GM10266 (cell line): ENCODE measurements at regions not wholly inside any gene's neighbourhood (a gene's known extent, or its start where the extent isn't known, plus 50 kb on each side); places are given as distances from the start of the nearest gene placed in this dataset.

Experiments
- DNase-seq: peaks from one replicate; pipeline ENCODE4 v3.0.0; 2012; ENCODE audit errors: extremely low spot score
- TF ChIP-seq, protein P1 (sequence below): IDR thresholded peaks from 2 replicates; pipeline ENCODE4 v1.5.1; 2012; ENCODE audit warnings: mild to moderate bottlenecking, low read depth; ENCODE audit not compliant: control insufficient read depth, insufficient read depth; ENCODE audit errors: missing control alignments

DNA sequence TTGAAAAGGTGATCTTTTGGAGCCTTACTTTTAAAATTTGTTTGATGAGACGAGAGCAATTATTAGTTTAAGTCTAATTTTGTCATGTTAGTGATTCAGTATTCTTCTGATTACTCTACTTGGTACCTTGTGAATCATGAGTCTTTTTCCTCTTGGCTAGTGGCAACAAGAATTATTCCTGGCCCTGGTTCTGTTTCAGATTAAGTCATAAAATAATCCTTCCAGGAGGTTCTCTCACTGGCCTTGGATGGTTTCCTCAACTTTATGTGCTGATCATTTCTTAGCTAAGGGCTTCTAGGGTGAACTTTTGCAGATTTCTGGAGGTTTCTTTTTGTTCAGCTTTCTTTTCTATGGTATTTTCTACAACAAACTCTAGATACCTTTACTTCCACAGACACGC lies 741.8 kb upstream of the LUZP2 start:
- TF ChIP-seq, protein P1, sequence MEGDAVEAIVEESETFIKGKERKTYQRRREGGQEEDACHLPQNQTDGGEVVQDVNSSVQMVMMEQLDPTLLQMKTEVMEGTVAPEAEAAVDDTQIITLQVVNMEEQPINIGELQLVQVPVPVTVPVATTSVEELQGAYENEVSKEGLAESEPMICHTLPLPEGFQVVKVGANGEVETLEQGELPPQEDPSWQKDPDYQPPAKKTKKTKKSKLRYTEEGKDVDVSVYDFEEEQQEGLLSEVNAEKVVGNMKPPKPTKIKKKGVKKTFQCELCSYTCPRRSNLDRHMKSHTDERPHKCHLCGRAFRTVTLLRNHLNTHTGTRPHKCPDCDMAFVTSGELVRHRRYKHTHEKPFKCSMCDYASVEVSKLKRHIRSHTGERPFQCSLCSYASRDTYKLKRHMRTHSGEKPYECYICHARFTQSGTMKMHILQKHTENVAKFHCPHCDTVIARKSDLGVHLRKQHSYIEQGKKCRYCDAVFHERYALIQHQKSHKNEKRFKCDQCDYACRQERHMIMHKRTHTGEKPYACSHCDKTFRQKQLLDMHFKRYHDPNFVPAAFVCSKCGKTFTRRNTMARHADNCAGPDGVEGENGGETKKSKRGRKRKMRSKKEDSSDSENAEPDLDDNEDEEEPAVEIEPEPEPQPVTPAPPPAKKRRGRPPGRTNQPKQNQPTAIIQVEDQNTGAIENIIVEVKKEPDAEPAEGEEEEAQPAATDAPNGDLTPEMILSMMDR: no peak
- no peak for DNase-seq

GRCh38 chr11:23755769-23756168 lies 741.1 kb upstream of the LUZP2 start:
- TF ChIP-seq, protein P1: no peak
- no peak for DNase-seq

DNA sequence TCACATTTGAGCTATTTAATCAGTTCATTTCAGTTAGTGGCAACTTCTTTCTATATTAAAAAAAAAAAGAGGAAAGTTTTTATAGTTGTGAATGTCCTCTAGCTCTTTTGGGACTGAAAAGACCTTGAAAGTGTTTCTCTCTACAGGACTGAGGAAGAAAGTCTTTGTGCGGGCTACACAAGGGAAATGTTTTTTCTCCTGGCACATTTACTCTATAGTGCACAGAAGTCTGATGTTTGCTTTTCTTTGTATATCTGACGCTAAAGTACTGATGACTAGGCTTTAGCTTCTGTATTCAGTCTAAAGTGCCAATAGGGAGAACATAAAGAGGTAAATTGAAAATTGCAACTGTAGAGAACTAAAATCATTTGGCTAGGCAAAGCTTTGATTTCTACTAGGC lies 737.4 kb upstream of the LUZP2 start:
- no peak for DNase-seq
- TF ChIP-seq, protein P1: no peak

- no peak for DNase-seq
- TF ChIP-seq, protein P1: no peak
Measured at GRCh38 chr11:23764286-23764685, 732.6 kb upstream of the LUZP2 start.

DNA sequence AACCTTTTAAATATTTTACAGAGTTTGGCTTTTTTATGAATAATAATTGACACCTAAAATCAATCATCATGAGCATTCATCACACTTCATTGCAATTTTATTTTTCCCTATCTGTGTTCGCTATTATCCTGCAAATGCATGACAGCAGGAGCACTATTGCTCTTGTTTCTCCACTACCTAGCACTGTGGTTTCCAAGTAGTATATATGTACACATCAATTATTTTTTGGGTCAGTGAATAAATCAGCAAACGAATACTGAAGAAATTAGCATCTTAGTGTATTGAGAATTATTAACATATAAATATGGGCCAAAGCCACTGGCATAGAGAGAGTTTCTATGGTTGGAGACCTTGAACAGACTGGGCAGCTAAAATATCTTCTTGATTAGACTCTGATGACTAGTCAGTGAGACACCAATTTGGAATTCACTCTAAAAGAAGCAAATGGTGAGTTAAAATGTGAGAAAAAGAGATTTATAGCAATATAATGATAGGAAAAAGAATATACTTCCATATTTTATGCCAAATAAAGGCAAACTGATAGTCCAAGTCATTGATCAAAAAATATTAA lies 731.1 kb upstream of the LUZP2 start:
- TF ChIP-seq, protein P1: no peak
- DNase-seq: no peak

- no peak for DNase-seq
- TF ChIP-seq, protein P1: no peak
Measured at GRCh38 chr11:23767576-23767975, 729.3 kb upstream of the LUZP2 start.

- TF ChIP-seq, protein P1: no peak
- DNase-seq: no peak
Measured at GRCh38 chr11:23769214-23769613, 727.6 kb upstream of the LUZP2 start.
